Progenitor cell of endocrine pancreas (in vitro differentiated cells): ENCODE measurements at regions not wholly inside any gene's neighbourhood (a gene's known extent, or its start where the extent isn't known, plus 50 kb on each side); places are given as distances from the start of the nearest gene placed in this dataset.

Source experiments
- DNase-seq: peaks from one replicate; pipeline ENCODE4 v3.0.0; 2021; ENCODE audit warnings: low spot score; ENCODE audit not compliant: unreplicated experiment
- H3K27ac Mint-ChIP-seq: 2 replicates; pipeline ENCODE4 v1.8.0; 2021; ENCODE audit warnings: mild to moderate bottlenecking, moderate library complexity, mixed read lengths
- H3K27me3 Mint-ChIP-seq: 2 replicates; pipeline ENCODE4 v1.8.0; 2021; ENCODE audit warnings: mixed read lengths
- H3K36me3 Mint-ChIP-seq: 2 replicates; pipeline ENCODE4 v1.8.0; 2022; ENCODE audit warnings: mixed read lengths; ENCODE audit not compliant: insufficient read depth
- H3K4me1 Mint-ChIP-seq: 2 replicates; pipeline ENCODE4 v1.8.0; 2021; ENCODE audit warnings: low read depth, mixed read lengths
- H3K4me3 Mint-ChIP-seq: 2 replicates; pipeline ENCODE4 v1.8.0; 2021; ENCODE audit warnings: low read depth, mild to moderate bottlenecking, moderate library complexity, mixed read lengths
- H3K9me3 Mint-ChIP-seq: 2 replicates; pipeline ENCODE4 v1.8.0; 2021; ENCODE audit warnings: low read depth, mixed read lengths
- CTCF ChIP-seq: fragments of 200-600 bp; sonication (generic); IDR thresholded peaks from one replicate; pipeline ENCODE4 v1.5.0; 2021; ENCODE audit warnings: antibody characterized with exemption, mild to moderate bottlenecking; ENCODE audit not compliant: unreplicated experiment

GRCh38 chr3:154003649-154004048 lies 117.5 kb upstream of the ARHGEF26 start:
- peaks cover 2% of the 10 kb centered on the region for H3K36me3 Mint-ChIP-seq
- H3K4me1 Mint-ChIP-seq: no peaks in the 10 kb centered on the region
- no peaks in the 10 kb centered on the region for H3K27me3 Mint-ChIP-seq
- TF ChIP-seq CTCF: no peak
- DNase-seq: no peak
- no peak overlapping the region for H3K27ac Mint-ChIP-seq
- H3K9me3 Mint-ChIP-seq: peaks cover 4% of the 10 kb centered on the region
- H3K4me3 Mint-ChIP-seq: no peak overlapping the region

DNA sequence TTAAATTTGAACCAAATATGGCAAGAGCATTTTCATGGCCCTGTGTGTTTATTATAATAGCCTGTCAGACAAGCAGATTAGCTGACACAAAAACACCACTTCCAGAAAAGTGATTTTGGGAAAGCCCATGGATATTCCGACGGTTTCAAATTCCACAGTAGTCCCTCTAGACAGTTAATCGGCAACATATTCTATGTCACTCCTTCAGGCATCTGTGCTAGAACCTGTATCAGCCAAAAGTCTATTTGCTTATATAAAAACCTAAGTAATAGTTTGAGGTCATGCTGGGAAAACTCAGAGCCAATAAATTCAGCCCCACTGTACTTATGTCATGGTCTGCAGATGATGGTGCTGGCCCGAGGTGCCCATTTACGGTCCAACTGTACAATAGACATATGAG lies 110.2 kb upstream of the ARHGEF26 start:
- peaks cover 14% of the 10 kb centered on the region for H3K27me3 Mint-ChIP-seq
- TF ChIP-seq CTCF: no peak
- H3K4me3 Mint-ChIP-seq: no peak overlapping the region
- H3K4me1 Mint-ChIP-seq: no peaks in the 10 kb centered on the region
- no peak overlapping the region for H3K27ac Mint-ChIP-seq
- H3K36me3 Mint-ChIP-seq: no peaks in the 10 kb centered on the region
- DNase-seq: no peak
- no peaks in the 10 kb centered on the region for H3K9me3 Mint-ChIP-seq

- no peak for TF ChIP-seq CTCF
- no peak for DNase-seq
- H3K36me3 Mint-ChIP-seq: no peaks in the 10 kb centered on the region
- H3K4me1 Mint-ChIP-seq: no peaks in the 10 kb centered on the region
- H3K27ac Mint-ChIP-seq: no peak overlapping the region
- H3K9me3 Mint-ChIP-seq: peaks cover 4% of the 10 kb centered on the region
- no peak overlapping the region for H3K4me3 Mint-ChIP-seq
- peaks cover 14% of the 10 kb centered on the region for H3K27me3 Mint-ChIP-seq
Measured at GRCh38 chr3:154013736-154014135, 107.5 kb upstream of the ARHGEF26 start.

- Mint-ChIP-seq H3K27me3 (peaks cover 14% of the 10 kb centered on the region), H3K4me1 (no peaks in the 10 kb centered on the region), H3K4me3 (no peak overlapping the region), H3K9me3 (peaks cover 4% of the 10 kb centered on the region), H3K27ac (no peak overlapping the region), H3K36me3 (no peaks in the 10 kb centered on the region)
- no peak for TF ChIP-seq CTCF
- DNase-seq: no peak
Measured at GRCh38 chr3:154015307-154015706, 105.9 kb upstream of the ARHGEF26 start.

DNA sequence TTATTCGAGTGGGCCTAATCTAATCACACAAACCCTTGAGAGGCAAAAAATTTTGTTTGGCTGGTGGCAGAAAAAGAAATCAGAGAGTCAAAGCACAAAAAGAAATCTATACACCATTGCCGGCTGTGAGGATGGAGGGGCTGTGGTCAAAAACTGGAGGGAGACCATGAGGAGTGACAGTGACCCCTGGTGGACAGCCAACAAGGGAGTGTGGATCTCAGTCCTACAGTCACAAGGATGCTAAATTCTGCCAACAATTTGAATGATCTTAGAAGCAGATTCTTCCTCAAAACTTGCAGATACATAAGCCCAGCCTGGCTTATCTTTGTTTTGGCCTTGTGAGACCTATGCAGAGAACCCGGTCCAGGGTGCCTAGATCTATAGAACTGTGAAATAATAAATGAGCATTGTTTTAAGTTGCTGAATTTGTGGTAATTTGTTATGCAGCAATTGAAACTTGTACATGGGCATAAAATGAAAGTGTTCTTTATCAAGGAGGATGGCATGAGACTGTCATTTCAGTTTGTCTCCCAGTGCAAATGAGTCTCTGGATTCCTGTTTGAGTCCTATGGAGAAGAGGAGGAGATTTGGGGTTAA lies 103.0 kb upstream of the ARHGEF26 start:
- no peaks in the 10 kb centered on the region for H3K36me3 Mint-ChIP-seq
- peak; percentile 70 for TF ChIP-seq CTCF
- H3K4me1 Mint-ChIP-seq: peaks cover 8% of the 10 kb centered on the region
- H3K27me3 Mint-ChIP-seq: peaks cover 14% of the 10 kb centered on the region
- peaks cover 7% of the 10 kb centered on the region for H3K9me3 Mint-ChIP-seq
- no peak overlapping the region for H3K27ac Mint-ChIP-seq
- DNase-seq: peak; percentile 23
- no peak overlapping the region for H3K4me3 Mint-ChIP-seq
